Neural progenitor cell (in vitro differentiated cells): ENCODE measurements at regions not wholly inside any gene's neighbourhood (a gene's known extent, or its start where the extent isn't known, plus 50 kb on each side); places are given as distances from the start of the nearest gene placed in this dataset.

ENCODE experiments used
- DNase-seq: peaks from one replicate; pipeline ENCODE4 v3.0.0-alpha.2; 2016; ENCODE audit warnings: low spot score
- H2AFZ ChIP-seq: fragments of 200-600 bp; sonication (generic); replicated peaks from 2 replicates; pipeline ENCODE4 v1.6.1; 2016; ENCODE audit warnings: antibody characterized with exemption
- H3F3A ChIP-seq: fragments of 200-600 bp; sonication (generic); 2 replicates; pipeline ENCODE4 v1.6.1; 2016; ENCODE audit warnings: antibody characterized with exemption, low read depth
- H3K27ac ChIP-seq: fragments of 200-600 bp; sonication (generic); 2 replicates; pipeline ENCODE4 v1.5.1; 2016; ENCODE audit warnings: mild to moderate bottlenecking
- H3K27me3 ChIP-seq: fragments of 200-600 bp; sonication (generic); 2 replicates; pipeline ENCODE4 v1.6.1; 2016; ENCODE audit warnings: mild to moderate bottlenecking, moderate library complexity
- H3K36me3 ChIP-seq: fragments of 200-600 bp; sonication (generic); 2 replicates; pipeline ENCODE4 v1.5.1; 2016
- H3K4me1 ChIP-seq: fragments of 200-600 bp; sonication (generic); 2 replicates; pipeline ENCODE4 v1.6.1; 2016; ENCODE audit warnings: mixed run types
- H3K4me2 ChIP-seq: fragments of 200-600 bp; sonication (generic); 2 replicates; pipeline ENCODE4 v1.6.1; 2016
- H3K4me3 ChIP-seq: fragments of 200-600 bp; sonication (generic); 2 replicates; pipeline ENCODE4 v1.5.1; 2016
- H3K79me2 ChIP-seq: fragments of 200-600 bp; sonication (generic); 2 replicates; pipeline ENCODE4 v1.6.1; 2016; ENCODE audit warnings: low read depth
- H3K9ac ChIP-seq: fragments of 200-600 bp; sonication (generic); 2 replicates; pipeline ENCODE4 v1.6.1; 2016
- H3K9me3 ChIP-seq: fragments of 200-600 bp; sonication (generic); 2 replicates; pipeline ENCODE4 v1.5.1; 2016; ENCODE audit warnings: low read depth
- H4K20me1 ChIP-seq: fragments of 200-600 bp; sonication (generic); 2 replicates; pipeline ENCODE4 v1.6.1; 2016; ENCODE audit warnings: low read depth
- H3K27ac Mint-ChIP-seq: 3 replicates; pipeline ENCODE4 v1.8.0; 2021; ENCODE audit warnings: mixed read lengths
- H3K27me3 Mint-ChIP-seq: 2 replicates; pipeline ENCODE4 v1.8.0; 2022; ENCODE audit warnings: low read depth, mild to moderate bottlenecking, inconsistent platforms, moderate library complexity, mixed read lengths; ENCODE audit not compliant: insufficient read depth
- H3K36me3 Mint-ChIP-seq: 3 replicates; pipeline ENCODE4 v1.8.0; 2021; ENCODE audit warnings: mixed read lengths
- H3K4me1 Mint-ChIP-seq: 3 replicates; pipeline ENCODE4 v1.8.0; 2021; ENCODE audit warnings: mixed read lengths
- H3K4me3 Mint-ChIP-seq: 3 replicates; pipeline ENCODE4 v1.8.0; 2021; ENCODE audit warnings: mild to moderate bottlenecking, moderate library complexity, mixed read lengths
- H3K9me3 Mint-ChIP-seq: 3 replicates; pipeline ENCODE4 v1.8.0; 2020; ENCODE audit warnings: mixed read lengths
- CTCF ChIP-seq: fragments of 200-600 bp; sonication (generic); IDR thresholded peaks from 2 replicates; pipeline ENCODE4 v1.5.1; 2017; ENCODE audit warnings: antibody characterized with exemption, mild to moderate bottlenecking
- EZH2 ChIP-seq: fragments of 200-600 bp; sonication (generic); IDR thresholded peaks from 2 replicates; pipeline ENCODE4 v1.6.1; 2017; ENCODE audit warnings: antibody characterized with exemption, mild to moderate bottlenecking, moderate library complexity
- EZH2phosphoT487 ChIP-seq: fragments of 200-600 bp; sonication (generic); IDR thresholded peaks from 2 replicates; pipeline ENCODE4 v1.6.1; 2017; ENCODE audit warnings: antibody characterized with exemption

- Mint-ChIP-seq H3K4me3 (no peak overlapping the region), H3K27ac (no peak overlapping the region), H3K36me3 (no peaks in the 10 kb centered on the region), H3K27me3 (peaks cover 8% of the 10 kb centered on the region), H3K4me1 (peaks cover 33% of the 10 kb centered on the region), H3K9me3 (no peaks in the 10 kb centered on the region)
- Histone ChIP-seq H2AFZ (no peak overlapping the region), H3K36me3 (no peaks in the 10 kb centered on the region), H3F3A (peaks cover 21% of the 10 kb centered on the region), H3K4me1 (peaks cover 22% of the 10 kb centered on the region), H3K4me3 (no peak overlapping the region), H3K9me3 (no peaks in the 10 kb centered on the region), H3K27ac (peak overlapping the region; percentile 53), H4K20me1 (no peaks in the 10 kb centered on the region), H3K4me2 (no peak overlapping the region), H3K9ac (no peak overlapping the region), H3K27me3 (no peaks in the 10 kb centered on the region), H3K79me2 (no peaks in the 10 kb centered on the region)
- DNase-seq, result no peak
- TF ChIP-seq EZH2phosphoT487 (no peak), EZH2 (no peak), CTCF (no peak)
Observed at GRCh38 chr6:26260110-26260637, 104.8 kb upstream of the BTN3A2 start.

GRCh38 chr6:26260725-26261490 is 104.1 kb upstream of the BTN3A2 start:
- H3K9ac ChIP-seq, result no peak overlapping the region
- no peak overlapping the region for H3K27ac Mint-ChIP-seq

GRCh38 chr6:26264547-26264946 is 100.5 kb upstream of the BTN3A2 start:
- Histone ChIP-seq H3K4me1 (peaks cover 27% of the 10 kb centered on the region), H3K9ac (no peak overlapping the region), H4K20me1 (peaks cover 4% of the 10 kb centered on the region), H2AFZ (no peak overlapping the region), H3K4me3 (no peak overlapping the region), H3K36me3 (no peaks in the 10 kb centered on the region), H3K79me2 (peaks cover 16% of the 10 kb centered on the region), H3K9me3 (no peaks in the 10 kb centered on the region), H3K4me2 (no peak overlapping the region), H3K27ac (no peak overlapping the region), H3F3A (peaks cover 22% of the 10 kb centered on the region), H3K27me3 (no peaks in the 10 kb centered on the region)
- H3K4me1 Mint-ChIP-seq, result peaks cover 25% of the 10 kb centered on the region
- H3K36me3 Mint-ChIP-seq, result no peaks in the 10 kb centered on the region
- no peak overlapping the region for H3K27ac Mint-ChIP-seq
- TF ChIP-seq EZH2, result no peak
- TF ChIP-seq EZH2phosphoT487, result no peak
- TF ChIP-seq CTCF, result no peak
- H3K27me3 Mint-ChIP-seq, result peaks cover 6% of the 10 kb centered on the region
- peak; percentile 49 for DNase-seq
- no peak overlapping the region for H3K4me3 Mint-ChIP-seq
- H3K9me3 Mint-ChIP-seq, result no peaks in the 10 kb centered on the region

More at GRCh38 chr6:26260725-26261490, 104.1 kb upstream of the BTN3A2 start:
- Histone ChIP-seq H2AFZ (no peak overlapping the region), H4K20me1 (no peaks in the 10 kb centered on the region), H3F3A (peaks cover 17% of the 10 kb centered on the region), H3K27ac (no peak overlapping the region), H3K4me2 (no peak overlapping the region), H3K9me3 (no peaks in the 10 kb centered on the region), H3K27me3 (no peaks in the 10 kb centered on the region), H3K36me3 (no peaks in the 10 kb centered on the region), H3K4me1 (peaks cover 22% of the 10 kb centered on the region), H3K4me3 (no peak overlapping the region), H3K79me2 (no peaks in the 10 kb centered on the region)
- H3K9me3 Mint-ChIP-seq, result no peaks in the 10 kb centered on the region
- no peak for TF ChIP-seq CTCF
- H3K36me3 Mint-ChIP-seq, result no peaks in the 10 kb centered on the region
- no peak for DNase-seq
- peak overlapping the region; percentile 39 for H3K4me3 Mint-ChIP-seq
- peaks cover 8% of the 10 kb centered on the region for H3K27me3 Mint-ChIP-seq
- H3K4me1 Mint-ChIP-seq, result peaks cover 32% of the 10 kb centered on the region
